HepG2 (cell line): ENCODE measurements at regions not wholly inside any gene's neighbourhood (a gene's known extent, or its start where the extent isn't known, plus 50 kb on each side); places are given as distances from the start of the nearest gene placed in this dataset.

Experiments used
- ARNT2 ChIP-seq: sonication (generic); formaldehyde crosslinking; IDR thresholded peaks from 2 replicates; pipeline ENCODE4 v1.8.0; 2022; ENCODE audit warnings: mild to moderate bottlenecking, low read depth, missing genetic modification reagents, moderate library complexity
- ARNTL ChIP-seq: sonication (generic); formaldehyde crosslinking; IDR thresholded peaks from 2 replicates; pipeline ENCODE4 v1.4.0; 2020; ENCODE audit warnings: mild to moderate bottlenecking, missing genetic modification reagents
- ATF7 ChIP-seq, 2 experiments: fragments of 450-650 bp in 1 of 2; sonication (generic) in 1 of 2; formaldehyde crosslinking in 1 of 2; IDR thresholded peaks; 2 replicates each; pipeline versions ENCODE4 v1.4.0 to v1.6.1; 2016 to 2020; ENCODE audit warnings: antibody characterized with exemption in 1 of 2, mild to moderate bottlenecking in 1 of 2, missing genetic modification reagents in 1 of 2
- E2F2 ChIP-seq: sonication (generic); formaldehyde crosslinking; IDR thresholded peaks from 2 replicates; pipeline ENCODE4 v1.4.0; 2020; ENCODE audit warnings: missing genetic modification reagents, borderline replicate concordance
- ELF4 ChIP-seq: sonication (generic); formaldehyde crosslinking; IDR thresholded peaks from 2 replicates; pipeline ENCODE4 v1.5.0; 2020; ENCODE audit warnings: missing genetic modification reagents, mild to moderate bottlenecking, moderate library complexity, borderline replicate concordance
- GABPA ChIP-seq, 2 experiments: IDR thresholded peaks; 2 replicates each; pipeline ENCODE4 v1.6.1; 2011 to 2016; ENCODE audit warnings: low read depth in 2 of 2, low read length in 1 of 2, missing biosample characterization in 1 of 2, missing genetic modification characterization in 1 of 2
- GMEB2 ChIP-seq: IDR thresholded peaks from 2 replicates; pipeline ENCODE4 v1.6.1; 2016; ENCODE audit warnings: missing biosample characterization, missing genetic modification reagents, low read depth
- HNF4G ChIP-seq, 2 experiments: sonication (generic) in 1 of 2; formaldehyde crosslinking in 1 of 2; IDR thresholded peaks; 2 replicates each; pipeline versions ENCODE4 v1.4.0 to v1.6.1; 2011 to 2020; ENCODE audit warnings: borderline replicate concordance in 2 of 2, low read depth in 2 of 2, mild to moderate bottlenecking in 2 of 2, low read length in 1 of 2, missing genetic modification reagents in 1 of 2, moderate library complexity in 1 of 2
- MATR3 ChIP-seq: sonication (generic); formaldehyde crosslinking; IDR thresholded peaks from 2 replicates; pipeline ENCODE4 v1.4.0; 2020; ENCODE audit warnings: missing genetic modification reagents
- MTA3 ChIP-seq: sonication (generic); formaldehyde crosslinking; IDR thresholded peaks from 2 replicates; pipeline ENCODE4 v1.4.0; 2020; ENCODE audit warnings: missing genetic modification reagents
- MXI1 ChIP-seq: IDR thresholded peaks from 3 replicates; pipeline ENCODE4 v1.6.1; 2012; ENCODE audit warnings: low read depth, low read length, inconsistent platforms, borderline replicate concordance
- SOX6 ChIP-seq, 2 experiments: fragments of 450-650 bp in 1 of 2; sonication (generic) in 1 of 2; formaldehyde crosslinking in 1 of 2; IDR thresholded peaks; 2 replicates each; pipeline versions ENCODE4 v1.4.0 to v1.6.1; 2017 to 2020; ENCODE audit warnings: antibody characterized with exemption in 1 of 2, mild to moderate bottlenecking in 1 of 2, missing genetic modification reagents in 1 of 2
- TAF1 ChIP-seq: sonication (generic); formaldehyde crosslinking; IDR thresholded peaks from 2 replicates; pipeline ENCODE4 v1.4.0; 2020; ENCODE audit warnings: missing genetic modification reagents
- ZFX ChIP-seq: sonication (generic); formaldehyde crosslinking; IDR thresholded peaks from 2 replicates; pipeline ENCODE4 v1.4.0; 2020; ENCODE audit warnings: mild to moderate bottlenecking, low read depth, missing genetic modification reagents, moderate library complexity
- ZNF143 ChIP-seq: sonication (generic); formaldehyde crosslinking; IDR thresholded peaks from 2 replicates; pipeline ENCODE4 v1.4.0; 2020; ENCODE audit warnings: missing genetic modification reagents
- ZNF17 ChIP-seq: sonication (generic); formaldehyde crosslinking; IDR thresholded peaks from 2 replicates; pipeline ENCODE4 v1.5.0; 2020; ENCODE audit warnings: mild to moderate bottlenecking, missing genetic modification reagents
- ZNF256 ChIP-seq: sonication (generic); formaldehyde crosslinking; conservative IDR thresholded peaks from 2 replicates; pipeline ENCODE4 v1.4.0; 2020; ENCODE audit warnings: missing genetic modification reagents
- ZNF264 ChIP-seq: sonication (generic); formaldehyde crosslinking; IDR thresholded peaks from 2 replicates; pipeline ENCODE4 v1.4.0; 2020; ENCODE audit warnings: missing genetic modification reagents
- ZNF34 ChIP-seq: sonication (generic); formaldehyde crosslinking; IDR thresholded peaks from 2 replicates; pipeline ENCODE4 v1.4.0; 2020; ENCODE audit warnings: mild to moderate bottlenecking, missing genetic modification reagents, borderline replicate concordance
- ZNF574 ChIP-seq: sonication (generic); formaldehyde crosslinking; IDR thresholded peaks from 2 replicates; pipeline ENCODE4 v1.4.0; 2020; ENCODE audit warnings: missing genetic modification reagents
- ZNF652 ChIP-seq: IDR thresholded peaks from 2 replicates; pipeline ENCODE4 v1.6.1; 2016; ENCODE audit warnings: low read depth, borderline replicate concordance
- ZNF737 ChIP-seq: sonication (generic); formaldehyde crosslinking; IDR thresholded peaks from 2 replicates; pipeline ENCODE4 v1.5.0; 2020; ENCODE audit warnings: missing genetic modification reagents, mild to moderate bottlenecking, borderline replicate concordance
- ZNF782 ChIP-seq: sonication (generic); formaldehyde crosslinking; IDR thresholded peaks from 2 replicates; pipeline ENCODE4 v1.4.0; 2020; ENCODE audit warnings: missing genetic modification reagents, mild to moderate bottlenecking, borderline replicate concordance
- ZSCAN21 ChIP-seq: sonication (generic); formaldehyde crosslinking; IDR thresholded peaks from 2 replicates; pipeline ENCODE4 v1.8.0; 2022; ENCODE audit warnings: mild to moderate bottlenecking, missing genetic modification reagents, moderate library complexity, borderline replicate concordance

GRCh38 chr2:2664989-2665833 lies 334.1 kb upstream of the MYT1L start (continued):
- TF ChIP-seq MTA3 (CRISPR knock-in tag) (no peak), MXI1 (no peak), ZNF17 (CRISPR knock-in tag) (no peak), ZNF264 (no peak), SOX6 (IDR thresholded peaks at IDR 0.05) (no peak), SOX6 (CRISPR knock-in tag; IDR thresholded peaks at IDR 0.05) (no peak), ZNF34 (CRISPR knock-in tag) (no peak), ZNF143 (CRISPR knock-in tag) (no peak), ELF4 (no peak), GABPA (IDR thresholded peaks at IDR 0.05; ENCODE audit: low read depth, low read length) (no peak), GABPA (CRISPR knock-in tag; IDR thresholded peaks at IDR 0.05; ENCODE audit: low read depth) (no peak), ZNF256 (CRISPR knock-in tag) (no peak), E2F2 (CRISPR knock-in tag) (no peak), ZNF652 (CRISPR knock-in tag) (no peak), ARNT2 (CRISPR knock-in tag) (no peak), ARNTL (CRISPR knock-in tag) (no peak), ZNF737 (CRISPR knock-in tag) (no peak), ZFX (CRISPR knock-in tag) (0 out of 2 replicates have a peak, but pooled peaks have one; percentile 17), GMEB2 (CRISPR knock-in tag) (no peak), ZNF782 (CRISPR knock-in tag) (no peak), TAF1 (CRISPR knock-in tag) (no peak), ATF7 (IDR thresholded peaks at IDR 0.05) (no peak), ATF7 (CRISPR knock-in tag; IDR thresholded peaks at IDR 0.05) (no peak), ZNF574 (no peak), ZSCAN21 (CRISPR knock-in tag) (peak; percentile 48; the same call in 1 of the 2 replicates), HNF4G (IDR thresholded peaks at IDR 0.05; ENCODE audit: borderline replicate concordance, low read depth, low read length) (no peak), HNF4G (CRISPR knock-in tag; IDR thresholded peaks at IDR 0.05; ENCODE audit: borderline replicate concordance, low read depth) (no peak), MATR3 (CRISPR knock-in tag) (no peak)
